Lower lobe of right lung (tissue), 2 donors: ENCODE measurements at regions not wholly inside any gene's neighbourhood (a gene's known extent, or its start where the extent isn't known, plus 50 kb on each side); places are given as distances from the start of the nearest gene placed in this dataset.

Experiments
- ATAC-seq, 2 donors: fragments of 200-7000 bp; cut with Tn5 transposase; one replicate each; pipeline ENCODE4 v1.9.1; 2020 to 2022; ENCODE audit warnings: mild to moderate bottlenecking in 2 of 2, moderate library complexity in 2 of 2
- DNase-seq: peaks from one replicate; pipeline ENCODE4 v3.0.0-alpha.2; 2020
- H3K27ac ChIP-seq: fragments of 200-600 bp; one replicate; pipeline ENCODE4 v1.8.0; 2022
- H3K27me3 ChIP-seq: fragments of 200-600 bp; one replicate; pipeline ENCODE4 v1.8.0; 2022; ENCODE audit warnings: low read depth
- H3K36me3 ChIP-seq: fragments of 200-600 bp; one replicate; pipeline ENCODE4 v1.8.0; 2022; ENCODE audit warnings: mild to moderate bottlenecking
- H3K4me1 ChIP-seq: fragments of 200-600 bp; one replicate; pipeline ENCODE4 v1.8.0; 2022
- H3K4me3 ChIP-seq: fragments of 200-600 bp; one replicate; pipeline ENCODE4 v1.8.0; 2022; ENCODE audit warnings: mild to moderate bottlenecking
- H3K9me3 ChIP-seq: fragments of 200-600 bp; one replicate; pipeline ENCODE4 v1.8.0; 2022
- intact Hi-C: fragments of 100-400 bp; cut with DNase I; formaldehyde crosslinking; loops from one replicate; pipeline ENCODE4 v1.11.0; 2022
- TF ChIP-seq, protein P1 (sequence below): fragments of 200-600 bp; IDR thresholded peaks from one replicate; pipeline ENCODE4 v1.8.0; 2022; ENCODE audit warnings: antibody characterized with exemption, mild to moderate bottlenecking
- donor health status: DM: no; HTN: yes; CAD: no; lungs with severe emphysema.

GRCh38 chr6:164523087-164523654, 786.2 kb downstream of the C6orf118 start:
- Histone ChIP-seq H3K36me3 (no peaks in the 10 kb centered on the region), H3K9me3 (peaks cover 16% of the 10 kb centered on the region), H3K4me1 (no peaks in the 10 kb centered on the region), H3K27me3 (no peaks in the 10 kb centered on the region), H3K4me3 (no peak overlapping the region), H3K27ac (no peak overlapping the region)
- no peak for DNase-seq
- intact Hi-C loops, result no loop called here
- TF ChIP-seq, protein P1, sequence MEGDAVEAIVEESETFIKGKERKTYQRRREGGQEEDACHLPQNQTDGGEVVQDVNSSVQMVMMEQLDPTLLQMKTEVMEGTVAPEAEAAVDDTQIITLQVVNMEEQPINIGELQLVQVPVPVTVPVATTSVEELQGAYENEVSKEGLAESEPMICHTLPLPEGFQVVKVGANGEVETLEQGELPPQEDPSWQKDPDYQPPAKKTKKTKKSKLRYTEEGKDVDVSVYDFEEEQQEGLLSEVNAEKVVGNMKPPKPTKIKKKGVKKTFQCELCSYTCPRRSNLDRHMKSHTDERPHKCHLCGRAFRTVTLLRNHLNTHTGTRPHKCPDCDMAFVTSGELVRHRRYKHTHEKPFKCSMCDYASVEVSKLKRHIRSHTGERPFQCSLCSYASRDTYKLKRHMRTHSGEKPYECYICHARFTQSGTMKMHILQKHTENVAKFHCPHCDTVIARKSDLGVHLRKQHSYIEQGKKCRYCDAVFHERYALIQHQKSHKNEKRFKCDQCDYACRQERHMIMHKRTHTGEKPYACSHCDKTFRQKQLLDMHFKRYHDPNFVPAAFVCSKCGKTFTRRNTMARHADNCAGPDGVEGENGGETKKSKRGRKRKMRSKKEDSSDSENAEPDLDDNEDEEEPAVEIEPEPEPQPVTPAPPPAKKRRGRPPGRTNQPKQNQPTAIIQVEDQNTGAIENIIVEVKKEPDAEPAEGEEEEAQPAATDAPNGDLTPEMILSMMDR, result no peak
- ATAC-seq, result no peak

- H3K27me3 ChIP-seq, result no peaks in the 10 kb centered on the region
- no peaks in the 10 kb centered on the region for H3K36me3 ChIP-seq
- H3K27ac ChIP-seq, result no peak overlapping the region
- no peak overlapping the region for H3K4me3 ChIP-seq
- peaks cover 16% of the 10 kb centered on the region for H3K9me3 ChIP-seq
- no peak for DNase-seq
- TF ChIP-seq, protein P1, result no peak
- H3K4me1 ChIP-seq, result no peaks in the 10 kb centered on the region
- intact Hi-C loops, result no loop called here
- ATAC-seq, result no peak
These were observed 788.5 kb downstream of the C6orf118 start for GRCh38 chr6:164520916-164521315.

DNA sequence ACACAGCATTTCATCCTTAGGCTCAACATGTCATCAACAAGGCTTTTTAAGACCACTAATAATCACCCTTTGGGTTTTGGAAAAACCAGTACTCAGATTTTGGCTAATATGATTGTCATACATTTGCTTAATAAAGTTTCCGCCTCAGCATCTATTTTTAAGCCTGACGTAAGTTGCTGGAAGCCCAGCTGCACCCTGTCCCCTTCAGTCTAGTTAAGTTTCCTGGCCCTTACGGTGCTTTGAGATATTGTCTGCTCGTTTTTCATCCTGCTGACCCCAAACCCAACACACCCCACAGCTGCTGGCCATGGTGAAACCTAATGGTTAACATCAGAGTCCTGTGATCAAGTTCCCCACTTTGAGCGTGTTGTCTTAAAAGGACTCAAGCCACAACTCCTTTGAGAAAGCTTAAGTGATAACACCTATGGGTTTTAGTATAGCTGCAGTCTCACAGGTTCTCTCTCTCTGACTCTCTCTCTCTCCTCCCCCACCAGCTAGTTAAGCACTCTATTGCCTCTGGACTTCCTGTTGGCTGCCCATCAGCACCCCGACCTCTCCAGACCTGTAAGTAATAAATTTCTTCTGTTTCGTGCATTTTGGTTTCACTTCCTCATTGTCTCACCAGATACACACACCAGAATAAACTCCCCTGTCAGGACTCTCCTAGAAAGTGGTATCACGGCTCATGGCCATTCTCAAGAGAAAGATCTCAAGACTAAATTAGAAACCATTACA, 802.0 kb downstream of the C6orf118 start:
- Histone ChIP-seq H3K27me3 (no peaks in the 10 kb centered on the region), H3K4me1 (no peaks in the 10 kb centered on the region), H3K4me3 (no peak overlapping the region), H3K27ac (no peak overlapping the region), H3K9me3 (no peaks in the 10 kb centered on the region), H3K36me3 (no peaks in the 10 kb centered on the region)
- TF ChIP-seq, protein P1, result no peak
- ATAC-seq, result no peak
- no peak for DNase-seq
- intact Hi-C loops, result no loop called here

DNA sequence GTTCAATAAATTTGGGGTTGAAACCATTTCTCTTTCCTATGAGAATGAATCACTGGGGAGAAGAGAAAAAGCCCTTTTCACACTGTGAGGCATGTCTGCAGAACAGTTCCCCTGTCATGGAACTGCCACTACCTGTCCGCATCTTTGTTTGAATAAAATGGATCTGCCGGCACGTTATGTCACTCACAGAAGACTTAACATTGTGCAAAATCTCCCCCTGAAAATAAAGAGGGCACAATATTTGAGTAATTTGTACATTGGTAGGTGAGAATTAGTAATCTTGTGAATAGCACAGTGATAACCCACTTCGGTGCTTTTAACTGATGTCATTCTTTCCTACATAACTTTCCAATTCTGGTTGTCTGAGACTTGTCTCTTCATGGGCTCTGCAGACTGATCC, 804.0 kb downstream of the C6orf118 start:
- intact Hi-C loops, result no loop called here
- H3K27ac ChIP-seq, result no peak overlapping the region
- ATAC-seq, result no peak
- H3K4me1 ChIP-seq, result no peaks in the 10 kb centered on the region
- no peaks in the 10 kb centered on the region for H3K27me3 ChIP-seq
- DNase-seq, result no peak
- TF ChIP-seq, protein P1, result no peak
- H3K36me3 ChIP-seq, result no peaks in the 10 kb centered on the region
- no peak overlapping the region for H3K4me3 ChIP-seq
- H3K9me3 ChIP-seq, result no peaks in the 10 kb centered on the region

DNA sequence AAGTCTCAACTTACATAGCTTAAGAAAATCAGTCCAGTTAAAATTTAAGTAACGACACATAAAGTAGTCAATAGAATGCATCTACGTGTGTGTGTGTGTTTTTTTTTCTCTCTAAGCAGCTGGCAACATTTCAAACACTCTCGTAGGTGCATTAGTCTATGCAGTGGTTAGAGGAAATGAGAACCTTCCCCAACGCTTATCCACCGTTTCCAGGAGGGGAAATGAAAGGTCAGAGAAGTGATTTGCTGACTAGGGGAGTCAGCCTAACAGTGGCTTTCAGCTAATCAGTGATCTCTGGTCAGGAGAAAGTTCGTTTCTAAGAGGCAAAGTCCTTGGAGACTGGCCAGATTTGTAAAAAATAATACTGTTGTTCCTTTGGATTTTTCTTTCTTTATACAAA, 806.6 kb downstream of the C6orf118 start:
- H3K4me1 ChIP-seq, result no peaks in the 10 kb centered on the region

More for the DNA sequence above, 806.6 kb downstream of the C6orf118 start:
- Histone ChIP-seq H3K4me3 (no peak overlapping the region), H3K36me3 (no peaks in the 10 kb centered on the region), H3K9me3 (no peaks in the 10 kb centered on the region), H3K27ac (no peak overlapping the region), H3K27me3 (no peaks in the 10 kb centered on the region)
- intact Hi-C loops, result no loop called here
- no peak for ATAC-seq
- TF ChIP-seq, protein P1, result no peak
- DNase-seq, result no peak
